CD14-positive monocyte (primary cell): ENCODE measurements at regions not wholly inside any gene's neighbourhood (a gene's known extent, or its start where the extent isn't known, plus 50 kb on each side); places are given as distances from the start of the nearest gene placed in this dataset.

Source experiments
- DNase-seq, 3 donors: peaks; one replicate each; pipeline ENCODE4 v3.0.0-alpha.2; 2011 to 2022
- H2AFZ ChIP-seq: 2 replicates; pipeline ENCODE4 v1.6.0; 2012; ENCODE audit warnings: mild to moderate bottlenecking, low read depth, low read length, inconsistent platforms; ENCODE audit not compliant: insufficient read depth, poor library complexity, severe bottlenecking
- H3K27ac ChIP-seq, 2 donors: 1 replicate in 1 of 2; 2 replicates in 1 of 2; pipeline ENCODE4 v1.5.1; 2012 to 2013; ENCODE audit warnings: low read length in 2 of 2, control low read depth in 1 of 2, inconsistent platforms in 1 of 2, low read depth in 1 of 2, mild to moderate bottlenecking in 1 of 2
- H3K27me3 ChIP-seq, 2 donors: one replicate each; pipeline versions ENCODE4 v1.6.0 to v1.6.1; 2011 to 2013; ENCODE audit warnings: low read length in 2 of 2; ENCODE audit not compliant: control insufficient read depth in 2 of 2, insufficient read depth in 2 of 2
- H3K36me3 ChIP-seq, 2 donors: replicated peaks in 1 of 2; 1 replicate in 1 of 2; 2 replicates in 1 of 2; pipeline versions ENCODE4 v1.5.1 to v1.6.1; 2012 to 2013; ENCODE audit warnings: low read length in 2 of 2, control low read depth in 1 of 2, inconsistent platforms in 1 of 2, mild to moderate bottlenecking in 1 of 2; ENCODE audit not compliant: insufficient read depth in 2 of 2, control insufficient read depth in 1 of 2
- H3K4me1 ChIP-seq, 2 donors: 1 replicate in 1 of 2; 2 replicates in 1 of 2; pipeline versions ENCODE4 v1.5.1 to v1.6.1; 2012 to 2013; ENCODE audit warnings: low read length in 2 of 2, control low read depth in 1 of 2, inconsistent platforms in 1 of 2, mild to moderate bottlenecking in 1 of 2, moderate library complexity in 1 of 2; ENCODE audit not compliant: insufficient read depth in 2 of 2, control insufficient read depth in 1 of 2
- H3K4me2 ChIP-seq: replicated peaks from 2 replicates; pipeline ENCODE3; 2012; ENCODE audit warnings: low read length, moderate library complexity, mild to moderate bottlenecking; ENCODE audit not compliant: poor library complexity, severe bottlenecking; ENCODE audit errors: extremely low read depth
- H3K4me3 ChIP-seq, 3 experiments: fragments of 200-600 bp in 1 of 3; sonication (generic) in 1 of 3; replicated peaks in 1 of 3; 1 replicate in 2 of 3; 2 replicates in 1 of 3; pipeline ENCODE4 v1.5.1; 2011 to 2013; ENCODE audit warnings: low read length in 3 of 3, mild to moderate bottlenecking in 3 of 3, control low read depth in 2 of 3, low read depth in 2 of 3, inconsistent platforms in 1 of 3, moderate library complexity in 1 of 3
- H3K79me2 ChIP-seq: 2 replicates; pipeline ENCODE4 v1.6.0; 2012; ENCODE audit warnings: mild to moderate bottlenecking, control low read depth, inconsistent platforms, low read length, moderate library complexity; ENCODE audit not compliant: insufficient read depth
- H3K9ac ChIP-seq: 2 replicates; pipeline ENCODE4 v1.6.0; 2017; ENCODE audit warnings: low read length, mild to moderate bottlenecking; ENCODE audit not compliant: insufficient read depth, poor library complexity, severe bottlenecking
- H3K9me3 ChIP-seq, 2 donors: replicated peaks in 1 of 2; 1 replicate in 1 of 2; 2 replicates in 1 of 2; pipeline versions ENCODE4 v1.5.1 to v1.6.1; 2012 to 2013; ENCODE audit warnings: low read length in 2 of 2, control low read depth in 1 of 2; ENCODE audit not compliant: control insufficient read depth in 1 of 2, insufficient read depth in 1 of 2
- H4K20me1 ChIP-seq: 2 replicates; pipeline ENCODE4 v1.6.0; 2012; ENCODE audit warnings: mild to moderate bottlenecking, low read length, control low read depth, moderate library complexity; ENCODE audit not compliant: insufficient read depth
- H3K27ac Mint-ChIP-seq, 7 donors: one replicate each; pipeline ENCODE4 v1.8.0; 2020; ENCODE audit warnings: mild to moderate bottlenecking in 7 of 7, mixed read lengths in 7 of 7, moderate library complexity in 6 of 7, inconsistent platforms in 2 of 7
- H3K27me3 Mint-ChIP-seq, 3 donors: one replicate each; pipeline ENCODE4 v1.8.0; 2021 to 2022; ENCODE audit warnings: low read depth in 3 of 3, mild to moderate bottlenecking in 3 of 3, mixed read lengths in 3 of 3, moderate library complexity in 3 of 3, inconsistent platforms in 1 of 3
- H3K36me3 Mint-ChIP-seq, 2 donors: one replicate each; pipeline ENCODE4 v1.8.0; 2020; ENCODE audit warnings: mixed read lengths in 2 of 2, inconsistent platforms in 1 of 2, mild to moderate bottlenecking in 1 of 2
- H3K4me1 Mint-ChIP-seq: one replicate; pipeline ENCODE4 v1.8.0; 2020; ENCODE audit warnings: mild to moderate bottlenecking, mixed read lengths
- H3K4me3 Mint-ChIP-seq, 2 donors: one replicate each; pipeline ENCODE4 v1.8.0; 2020; ENCODE audit warnings: mild to moderate bottlenecking in 2 of 2, mixed read lengths in 2 of 2, moderate library complexity in 1 of 2
- H3K9me3 Mint-ChIP-seq, 7 donors: one replicate each; pipeline ENCODE4 v1.8.0; 2020 to 2022; ENCODE audit warnings: mixed read lengths in 7 of 7, mild to moderate bottlenecking in 6 of 7, moderate library complexity in 6 of 7, inconsistent platforms in 2 of 7
- CTCF ChIP-seq: fragments of 200-600 bp; IDR thresholded peaks from one replicate; pipeline ENCODE4 v1.8.0; 2022; ENCODE audit warnings: antibody characterized with exemption, mild to moderate bottlenecking
- WGBS: methylation state at CpG from one replicate; pipeline ENCODE4 v1.1.5; 2013; ENCODE audit warnings: missing lambda C conversion rate; ENCODE audit not compliant: insufficient coverage; 5-methylcytosine and 5-hydroxymethylcytosine counted together
- intact Hi-C, 2 donors: fragments of 100-400 bp; cut with micrococcal nuclease; formaldehyde crosslinking; loops; one replicate each; pipeline versions ENCODE4 v1.15.0 to v1.15.1; 2023

DNA sequence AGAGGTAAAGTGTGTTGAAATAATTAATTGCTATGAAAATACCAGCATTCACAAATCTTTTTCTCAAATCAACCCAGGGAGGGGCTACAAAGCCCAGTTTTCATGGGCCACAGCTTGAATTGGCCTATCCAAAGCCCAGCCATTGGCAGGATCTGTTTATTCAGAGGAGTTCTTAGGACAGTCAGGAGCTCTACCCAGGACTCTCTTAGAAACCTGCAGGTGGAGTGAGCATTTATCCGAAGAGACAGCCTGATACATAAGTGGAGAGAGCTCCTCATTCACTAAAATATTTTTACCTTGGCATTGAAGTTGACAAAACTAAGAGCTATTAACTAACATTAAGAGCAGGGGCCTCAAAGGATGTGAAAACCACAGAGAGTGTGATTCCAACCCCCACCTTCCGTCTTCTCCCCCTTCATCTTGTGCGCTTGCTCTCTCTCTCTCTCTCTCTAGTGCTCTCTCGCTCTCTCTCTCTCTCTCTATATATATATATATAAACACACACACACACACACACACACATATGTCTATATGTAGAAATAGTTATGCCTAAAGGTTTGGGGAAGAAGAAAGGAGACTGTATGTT lies 315.5 kb downstream of the SNAPC1 start:
- Histone ChIP-seq H2AFZ (no peak overlapping the region), H3K36me3 (no peaks in the 10 kb centered on the region)
- H3K4me1 Mint-ChIP-seq = no peaks in the 10 kb centered on the region

GRCh38 chr14:62079038-62079437 lies 316.8 kb downstream of the SNAPC1 start:
- Histone ChIP-seq H3K9ac (no peak overlapping the region), H3K27ac (no peak overlapping the region), H3K9me3 (peaks cover 0 to 3% of the 10 kb centered on the region in 2 donors), H3K4me3 (no peak overlapping the region), H2AFZ (no peak overlapping the region), H3K79me2 (no peaks in the 10 kb centered on the region), H4K20me1 (no peaks in the 10 kb centered on the region), H3K36me3 (no peaks in the 10 kb centered on the region), H3K27me3 (no peaks in the 10 kb centered on the region), H3K4me1 (no peaks in the 10 kb centered on the region), H3K4me2 (no peak overlapping the region)
- peaks cover 0 to 8% (median 5%) of the 10 kb centered on the region in 3 donors for H3K27me3 Mint-ChIP-seq
- WGBS = no CpG with 5 or more reads among the region's 1 CpG
- H3K4me3 Mint-ChIP-seq = no peak overlapping the region
- H3K27ac Mint-ChIP-seq = no peak overlapping the region
- H3K9me3 Mint-ChIP-seq = peaks cover 0 to 7% (median 4%) of the 10 kb centered on the region in 7 donors
- no peak for TF ChIP-seq CTCF
- intact Hi-C loops = no loop called here
- no peaks in the 10 kb centered on the region for H3K4me1 Mint-ChIP-seq
- H3K36me3 Mint-ChIP-seq = no peaks in the 10 kb centered on the region
- DNase-seq = no peak

More for the DNA sequence above, 315.5 kb downstream of the SNAPC1 start:
- no peak overlapping the region for H3K4me2 ChIP-seq
- no peak overlapping the region for H3K27ac ChIP-seq
- no peaks in the 10 kb centered on the region for H3K4me1 ChIP-seq
- no peak for TF ChIP-seq CTCF
- H3K27ac Mint-ChIP-seq = no peak overlapping the region
- H3K27me3 Mint-ChIP-seq = peaks cover 0 to 8% (median 5%) of the 10 kb centered on the region in 3 donors
- WGBS = no CpG with 5 or more reads among the region's 4 CpGs
- no peaks in the 10 kb centered on the region for H3K27me3 ChIP-seq
- no peak overlapping the region for H3K4me3 Mint-ChIP-seq
- H3K9ac ChIP-seq = no peak overlapping the region
- H3K36me3 Mint-ChIP-seq = no peaks in the 10 kb centered on the region
- DNase-seq = no peak
- H3K9me3 ChIP-seq = no peaks in the 10 kb centered on the region
- peaks cover 0 to 7% (median 3%) of the 10 kb centered on the region in 7 donors for H3K9me3 Mint-ChIP-seq
- H3K79me2 ChIP-seq = no peaks in the 10 kb centered on the region
- no peaks in the 10 kb centered on the region for H4K20me1 ChIP-seq
- intact Hi-C loops = no loop called here
- H3K4me3 ChIP-seq = no peak overlapping the region
